ENCODE measurements at regions not wholly inside any gene's neighbourhood (a gene's known extent, or its start where the extent isn't known, plus 50 kb on each side); places are given as distances from the start of the nearest gene placed in this dataset.

DNA sequence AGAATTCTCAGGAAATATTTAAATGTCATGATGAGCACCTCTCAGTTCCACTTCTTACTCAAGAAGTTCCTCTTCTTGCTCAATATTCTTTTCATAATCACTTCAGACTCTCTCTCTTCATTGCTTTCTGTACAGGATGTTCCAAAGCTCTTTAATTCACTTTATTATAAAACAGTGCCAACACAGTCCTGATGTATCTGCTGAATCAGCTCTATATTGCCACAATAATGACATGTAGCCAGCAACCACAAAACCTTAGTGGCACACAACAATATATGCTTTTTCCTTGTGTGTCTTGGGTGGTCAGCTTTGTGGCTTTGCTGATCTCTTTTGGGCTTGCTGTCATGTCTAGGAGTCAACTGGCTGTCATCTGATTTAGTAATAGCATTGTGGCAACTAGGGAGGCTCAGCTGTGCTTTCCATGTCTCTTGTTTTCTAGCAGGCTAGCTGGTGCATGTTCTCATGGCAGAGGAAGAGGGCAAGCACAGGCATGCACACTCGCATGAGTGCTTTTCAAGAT lies 52.8 kb upstream of the SLC2A13 start:
- H3K4me3 Mint-ChIP-seq, result no peak overlapping the region
- H3K27me3 Mint-ChIP-seq, result peaks cover 34% of the 10 kb centered on the region
- Histone ChIP-seq H3K27ac (ENCODE audit: low read depth in 1 of 2, low read length in 2 of 2) (no peak overlapping the region), H3K27me3 (ENCODE audit: control insufficient read depth in 1 of 2, insufficient read depth in 2 of 2, low read length in 2 of 2) (no peaks in the 10 kb centered on the region), H3K36me3 (ENCODE audit: insufficient read depth, low read length) (no peaks in the 10 kb centered on the region), H3K9me3 (ENCODE audit: control insufficient read depth in 1 of 2, insufficient read depth in 1 of 2, low read length in 2 of 2) (no peaks in the 10 kb centered on the region), H3K4me1 (ENCODE audit: insufficient read depth, low read length) (no peaks in the 10 kb centered on the region), H3K4me3 (ENCODE audit: low read length) (no peak overlapping the region)
- ChIA-PET CTCF (no interaction called here), POLR2A (no interaction called here)
- no peak overlapping the region for H3K27ac Mint-ChIP-seq
- DNase-seq (peak in 1 of 14 experiments; percentile 33), ATAC-seq (ENCODE audit: poor library complexity) (no peak)
- intact Hi-C loops (cut with DNase I, micrococcal nuclease), result no loop called here
- peaks cover 6% of the 10 kb centered on the region for H3K9me3 Mint-ChIP-seq
- no peaks in the 10 kb centered on the region for H3K36me3 Mint-ChIP-seq (ENCODE audit: low read depth)
- H3K4me1 Mint-ChIP-seq (ENCODE audit: low read depth), result no peaks in the 10 kb centered on the region
- TF ChIP-seq, protein P1, sequence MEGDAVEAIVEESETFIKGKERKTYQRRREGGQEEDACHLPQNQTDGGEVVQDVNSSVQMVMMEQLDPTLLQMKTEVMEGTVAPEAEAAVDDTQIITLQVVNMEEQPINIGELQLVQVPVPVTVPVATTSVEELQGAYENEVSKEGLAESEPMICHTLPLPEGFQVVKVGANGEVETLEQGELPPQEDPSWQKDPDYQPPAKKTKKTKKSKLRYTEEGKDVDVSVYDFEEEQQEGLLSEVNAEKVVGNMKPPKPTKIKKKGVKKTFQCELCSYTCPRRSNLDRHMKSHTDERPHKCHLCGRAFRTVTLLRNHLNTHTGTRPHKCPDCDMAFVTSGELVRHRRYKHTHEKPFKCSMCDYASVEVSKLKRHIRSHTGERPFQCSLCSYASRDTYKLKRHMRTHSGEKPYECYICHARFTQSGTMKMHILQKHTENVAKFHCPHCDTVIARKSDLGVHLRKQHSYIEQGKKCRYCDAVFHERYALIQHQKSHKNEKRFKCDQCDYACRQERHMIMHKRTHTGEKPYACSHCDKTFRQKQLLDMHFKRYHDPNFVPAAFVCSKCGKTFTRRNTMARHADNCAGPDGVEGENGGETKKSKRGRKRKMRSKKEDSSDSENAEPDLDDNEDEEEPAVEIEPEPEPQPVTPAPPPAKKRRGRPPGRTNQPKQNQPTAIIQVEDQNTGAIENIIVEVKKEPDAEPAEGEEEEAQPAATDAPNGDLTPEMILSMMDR (IDR thresholded peaks at IDR 0.05), result no peak

DNA sequence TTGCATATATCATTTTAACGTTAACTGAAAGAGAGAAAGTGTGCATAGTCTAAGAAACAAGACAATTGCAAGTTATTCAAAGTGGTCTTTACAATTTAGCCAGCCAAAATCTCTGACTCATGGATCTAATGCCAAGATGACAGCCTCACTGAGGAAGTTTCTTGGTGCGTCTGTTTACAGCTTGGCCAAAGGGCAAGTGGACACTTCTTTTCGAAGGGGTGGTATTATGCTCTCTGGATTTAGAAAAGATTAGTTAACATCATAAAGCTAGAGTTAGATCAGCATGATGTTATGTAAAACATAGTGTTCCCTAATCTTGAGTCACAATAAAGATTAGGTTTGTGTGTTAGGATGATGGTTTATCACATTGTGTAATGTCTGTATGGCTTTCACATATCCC lies 51.5 kb upstream of the SLC2A13 start:
- intact Hi-C loops (cut with DNase I, micrococcal nuclease), result no loop called here
- Mint-ChIP-seq H3K4me1 (ENCODE audit: low read depth) (no peaks in the 10 kb centered on the region), H3K36me3 (ENCODE audit: low read depth) (no peaks in the 10 kb centered on the region), H3K9me3 (peaks cover 4% of the 10 kb centered on the region), H3K4me3 (no peak overlapping the region), H3K27me3 (peaks cover 39% of the 10 kb centered on the region), H3K27ac (no peak overlapping the region)
- no peak for ATAC-seq (ENCODE audit: poor library complexity)
- TF ChIP-seq, protein P1 (IDR thresholded peaks at IDR 0.05), result no peak
- CTCF ChIA-PET, result no interaction called here
- no peaks in the 10 kb centered on the region for H3K4me1 ChIP-seq (ENCODE audit: insufficient read depth, low read length)
- no peak overlapping the region for H3K27ac ChIP-seq (ENCODE audit: low read depth in 1 of 2, low read length in 2 of 2)
- no peak overlapping the region for H3K4me3 ChIP-seq (ENCODE audit: low read length)
- H3K27me3 ChIP-seq (ENCODE audit: control insufficient read depth in 1 of 2, insufficient read depth in 2 of 2, low read length in 2 of 2), result no peaks in the 10 kb centered on the region
- no peaks in the 10 kb centered on the region for H3K36me3 ChIP-seq (ENCODE audit: insufficient read depth, low read length)
- no peak for DNase-seq
- POLR2A ChIA-PET, result no interaction called here
- no peaks in the 10 kb centered on the region for H3K9me3 ChIP-seq (ENCODE audit: control insufficient read depth in 1 of 2, insufficient read depth in 1 of 2, low read length in 2 of 2)

DNA sequence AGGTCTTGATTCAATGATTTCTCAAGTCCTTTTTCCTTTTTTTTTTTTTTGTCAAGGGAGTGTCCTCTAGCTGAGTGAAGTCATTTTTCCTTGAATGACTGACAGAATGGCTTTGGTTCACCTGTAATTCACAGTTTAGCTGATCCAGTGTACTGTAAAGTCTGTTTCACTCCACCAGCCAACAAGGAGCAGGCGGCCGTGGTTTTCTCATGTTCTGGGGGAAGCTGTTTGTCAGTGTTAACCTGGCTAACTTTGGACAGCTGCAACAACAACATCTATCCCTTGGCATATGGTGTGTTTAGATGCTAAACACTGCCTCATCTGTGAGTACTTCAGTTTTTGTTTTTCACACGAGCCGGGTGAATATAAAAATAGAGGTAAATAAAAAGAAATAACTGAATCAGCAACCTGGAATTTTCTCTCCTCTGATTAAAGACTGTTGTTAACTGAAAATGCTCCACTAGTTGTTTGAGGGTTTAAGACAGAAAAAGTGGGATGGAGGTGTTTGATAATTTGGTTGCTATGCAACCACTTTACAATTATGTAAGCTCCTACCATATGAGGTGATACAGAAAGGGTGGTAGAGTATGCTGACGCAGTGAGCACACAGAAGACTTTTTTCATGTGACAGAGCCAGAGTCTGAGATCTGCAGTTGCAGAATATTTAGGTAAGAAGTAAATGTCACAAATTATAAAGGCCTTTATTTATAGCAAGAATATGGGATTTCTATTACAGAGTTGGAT lies 50.3 kb upstream of the SLC2A13 start:
- intact Hi-C loops (cut with DNase I, micrococcal nuclease), result no loop called here
- no peaks in the 10 kb centered on the region for H3K4me1 ChIP-seq (ENCODE audit: insufficient read depth, low read length)
- no peaks in the 10 kb centered on the region for H3K27me3 ChIP-seq (ENCODE audit: control insufficient read depth in 1 of 2, insufficient read depth in 2 of 2, low read length in 2 of 2)
- Mint-ChIP-seq H3K27me3 (peaks cover 39% of the 10 kb centered on the region), H3K9me3 (peaks cover 3% of the 10 kb centered on the region), H3K36me3 (ENCODE audit: low read depth) (no peaks in the 10 kb centered on the region), H3K4me3 (no peak overlapping the region), H3K27ac (no peak overlapping the region), H3K4me1 (ENCODE audit: low read depth) (no peaks in the 10 kb centered on the region)
- H3K27ac ChIP-seq (ENCODE audit: low read depth in 1 of 2, low read length in 2 of 2), result no peak overlapping the region
- ChIA-PET POLR2A (no interaction called here), CTCF (interaction anchor here (0.6 kb wide), 1 partner anchor 9 kb away, joined by 3 read pairs; no protein-coding TSS in a partner anchor)
- no peaks in the 10 kb centered on the region for H3K36me3 ChIP-seq (ENCODE audit: insufficient read depth, low read length)
- DNase-seq, result no peak
- no peak overlapping the region for H3K4me3 ChIP-seq (ENCODE audit: low read length)
- no peak for ATAC-seq (ENCODE audit: poor library complexity)
- no peaks in the 10 kb centered on the region for H3K9me3 ChIP-seq (ENCODE audit: control insufficient read depth in 1 of 2, insufficient read depth in 1 of 2, low read length in 2 of 2)
- TF ChIP-seq, protein P1 (IDR thresholded peaks at IDR 0.05), result no peak

Measured in CD4-positive, alpha-beta T cell (primary cell).